Neural cell (in vitro differentiated cells): ENCODE measurements at regions not wholly inside any gene's neighbourhood (a gene's known extent, or its start where the extent isn't known, plus 50 kb on each side); places are given as distances from the start of the nearest gene placed in this dataset.

ENCODE experiments used
- EP300 ChIP-seq: fragments of 450-650 bp; conservative IDR thresholded peaks from 2 replicates; pipeline ENCODE4 v1.6.1; 2014; ENCODE audit warnings: antibody characterized with exemption, mild to moderate bottlenecking, moderate library complexity; ENCODE audit not compliant: poor library complexity, severe bottlenecking
- EZH2 ChIP-seq: fragments of 200-600, 300-800 bp; shearing (Covaris generic), sonication (generic); IDR thresholded peaks from 2 replicates; pipeline ENCODE4 v1.6.1; 2014; ENCODE audit warnings: antibody characterized with exemption, low read length, borderline replicate concordance, mild to moderate bottlenecking; ENCODE audit not compliant: insufficient read depth, poor library complexity, severe bottlenecking
- MXI1 ChIP-seq: fragments of 450-650 bp; conservative IDR thresholded peaks from 2 replicates; pipeline ENCODE4 v1.6.1; 2014; ENCODE audit warnings: antibody characterized with exemption, mild to moderate bottlenecking; ENCODE audit not compliant: poor library complexity, severe bottlenecking
- POLR2AphosphoS5 ChIP-seq: IDR thresholded peaks from 2 replicates; pipeline ENCODE4 v1.6.1; 2012
- TAF1 ChIP-seq: IDR thresholded peaks from 2 replicates; pipeline ENCODE4 v1.6.1; 2012; ENCODE audit warnings: low read depth
- TF ChIP-seq, protein P1 (sequence below): fragments of 450-650 bp; IDR thresholded peaks from 2 replicates; pipeline ENCODE4 v1.5.1; 2014; ENCODE audit warnings: antibody characterized with exemption, mild to moderate bottlenecking, moderate library complexity; ENCODE audit not compliant: poor library complexity, severe bottlenecking
- TF ChIP-seq, protein P2 (sequence below): IDR thresholded peaks from 2 replicates; pipeline ENCODE4 v1.6.1; 2012; ENCODE audit warnings: borderline replicate concordance

DNA sequence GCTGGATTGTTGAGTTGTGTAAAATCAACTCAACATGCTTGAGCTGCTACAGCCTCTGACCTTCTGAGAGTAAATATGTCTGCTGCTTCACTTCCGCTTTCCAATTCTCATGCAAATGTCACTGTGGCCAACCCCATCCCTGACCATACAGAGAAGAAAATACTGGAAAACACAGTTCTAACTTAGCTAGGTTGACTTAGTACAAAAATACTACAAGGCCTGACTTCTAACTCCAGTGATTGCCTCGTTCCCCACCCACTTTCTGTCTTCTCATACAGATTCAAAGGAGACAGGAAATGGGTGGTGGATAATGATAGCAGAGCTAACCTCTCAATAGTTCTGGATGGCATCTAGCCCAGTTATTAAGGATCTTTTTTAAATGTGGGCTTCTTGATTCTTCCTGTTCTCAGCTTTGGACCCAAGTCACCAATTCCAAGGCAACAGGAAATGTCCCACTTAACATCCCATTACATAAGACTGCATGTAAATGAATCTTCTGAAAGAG lies 226.6 kb upstream of the SLC24A2 start:
- TF ChIP-seq, protein P1, sequence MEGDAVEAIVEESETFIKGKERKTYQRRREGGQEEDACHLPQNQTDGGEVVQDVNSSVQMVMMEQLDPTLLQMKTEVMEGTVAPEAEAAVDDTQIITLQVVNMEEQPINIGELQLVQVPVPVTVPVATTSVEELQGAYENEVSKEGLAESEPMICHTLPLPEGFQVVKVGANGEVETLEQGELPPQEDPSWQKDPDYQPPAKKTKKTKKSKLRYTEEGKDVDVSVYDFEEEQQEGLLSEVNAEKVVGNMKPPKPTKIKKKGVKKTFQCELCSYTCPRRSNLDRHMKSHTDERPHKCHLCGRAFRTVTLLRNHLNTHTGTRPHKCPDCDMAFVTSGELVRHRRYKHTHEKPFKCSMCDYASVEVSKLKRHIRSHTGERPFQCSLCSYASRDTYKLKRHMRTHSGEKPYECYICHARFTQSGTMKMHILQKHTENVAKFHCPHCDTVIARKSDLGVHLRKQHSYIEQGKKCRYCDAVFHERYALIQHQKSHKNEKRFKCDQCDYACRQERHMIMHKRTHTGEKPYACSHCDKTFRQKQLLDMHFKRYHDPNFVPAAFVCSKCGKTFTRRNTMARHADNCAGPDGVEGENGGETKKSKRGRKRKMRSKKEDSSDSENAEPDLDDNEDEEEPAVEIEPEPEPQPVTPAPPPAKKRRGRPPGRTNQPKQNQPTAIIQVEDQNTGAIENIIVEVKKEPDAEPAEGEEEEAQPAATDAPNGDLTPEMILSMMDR, result no peak
- TF ChIP-seq EZH2 (no peak), MXI1 (no peak), POLR2AphosphoS5 (no peak), EP300 (no peak), TAF1 (no peak)
- TF ChIP-seq, protein P2, sequence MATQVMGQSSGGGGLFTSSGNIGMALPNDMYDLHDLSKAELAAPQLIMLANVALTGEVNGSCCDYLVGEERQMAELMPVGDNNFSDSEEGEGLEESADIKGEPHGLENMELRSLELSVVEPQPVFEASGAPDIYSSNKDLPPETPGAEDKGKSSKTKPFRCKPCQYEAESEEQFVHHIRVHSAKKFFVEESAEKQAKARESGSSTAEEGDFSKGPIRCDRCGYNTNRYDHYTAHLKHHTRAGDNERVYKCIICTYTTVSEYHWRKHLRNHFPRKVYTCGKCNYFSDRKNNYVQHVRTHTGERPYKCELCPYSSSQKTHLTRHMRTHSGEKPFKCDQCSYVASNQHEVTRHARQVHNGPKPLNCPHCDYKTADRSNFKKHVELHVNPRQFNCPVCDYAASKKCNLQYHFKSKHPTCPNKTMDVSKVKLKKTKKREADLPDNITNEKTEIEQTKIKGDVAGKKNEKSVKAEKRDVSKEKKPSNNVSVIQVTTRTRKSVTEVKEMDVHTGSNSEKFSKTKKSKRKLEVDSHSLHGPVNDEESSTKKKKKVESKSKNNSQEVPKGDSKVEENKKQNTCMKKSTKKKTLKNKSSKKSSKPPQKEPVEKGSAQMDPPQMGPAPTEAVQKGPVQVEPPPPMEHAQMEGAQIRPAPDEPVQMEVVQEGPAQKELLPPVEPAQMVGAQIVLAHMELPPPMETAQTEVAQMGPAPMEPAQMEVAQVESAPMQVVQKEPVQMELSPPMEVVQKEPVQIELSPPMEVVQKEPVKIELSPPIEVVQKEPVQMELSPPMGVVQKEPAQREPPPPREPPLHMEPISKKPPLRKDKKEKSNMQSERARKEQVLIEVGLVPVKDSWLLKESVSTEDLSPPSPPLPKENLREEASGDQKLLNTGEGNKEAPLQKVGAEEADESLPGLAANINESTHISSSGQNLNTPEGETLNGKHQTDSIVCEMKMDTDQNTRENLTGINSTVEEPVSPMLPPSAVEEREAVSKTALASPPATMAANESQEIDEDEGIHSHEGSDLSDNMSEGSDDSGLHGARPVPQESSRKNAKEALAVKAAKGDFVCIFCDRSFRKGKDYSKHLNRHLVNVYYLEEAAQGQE, result no peak
